Fibroblast of lung (primary cell): ENCODE measurements at regions not wholly inside any gene's neighbourhood (a gene's known extent, or its start where the extent isn't known, plus 50 kb on each side); places are given as distances from the start of the nearest gene placed in this dataset.

Source experiments
- CTCF ChIP-seq, 2 donors: IDR thresholded peaks in 1 of 2; conservative IDR thresholded peaks in 1 of 2; 1 replicate in 1 of 2; 2 replicates in 1 of 2; pipeline ENCODE4 v1.5.1; 2011 to 2012; ENCODE audit warnings: low read length in 2 of 2, control low read depth in 1 of 2, inconsistent platforms in 1 of 2, low read depth in 1 of 2, mild to moderate bottlenecking in 1 of 2
- EZH2 ChIP-seq: IDR thresholded peaks from 2 replicates; pipeline ENCODE4 v1.5.1; 2012; ENCODE audit warnings: low read length, control low read depth, mild to moderate bottlenecking; ENCODE audit errors: missing control alignments

GRCh38 chr2:139685090-139685983, 905.1 kb upstream of the NXPH2 start:
- TF ChIP-seq CTCF (conservative IDR thresholded peaks at IDR 0.05 in 1 of 2, IDR thresholded peaks at IDR 0.05 in 1 of 2; ENCODE audit: low read depth in 1 of 2, low read length in 2 of 2) (no peak), EZH2 (no peak)
